AG08395 (cell line): ENCODE measurements at regions not wholly inside any gene's neighbourhood (a gene's known extent, or its start where the extent isn't known, plus 50 kb on each side); places are given as distances from the start of the nearest gene placed in this dataset.

Source experiments
- DNase-seq: peaks from one replicate; pipeline ENCODE4 v3.0.0; 2012; ENCODE audit warnings: mixed read lengths, low spot score

DNA sequence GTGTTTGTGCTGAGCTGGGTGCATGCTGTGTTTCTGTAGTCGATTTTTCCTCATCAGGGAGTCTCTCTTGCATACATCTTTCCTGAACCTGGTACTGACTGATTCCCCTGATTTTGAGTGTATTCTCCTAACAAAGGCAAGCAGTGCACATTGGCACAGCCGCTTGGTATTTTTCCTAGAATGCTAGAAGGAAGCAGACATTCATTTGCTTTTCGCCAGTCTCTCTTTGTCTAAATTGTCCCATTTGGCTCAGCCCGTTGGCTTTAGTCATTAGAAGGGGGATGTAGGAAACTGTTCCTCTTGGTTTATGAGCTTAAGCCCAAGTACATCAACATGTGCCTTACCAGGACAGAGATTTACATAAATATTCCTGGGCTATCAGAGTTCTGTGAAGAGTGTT, 266.1 kb upstream of the TMTC4 start:
- DNase-seq, result no peak

- no peak for DNase-seq
These were observed 259.2 kb upstream of the TMTC4 start for GRCh38 chr13:100933841-100934240.

DNA sequence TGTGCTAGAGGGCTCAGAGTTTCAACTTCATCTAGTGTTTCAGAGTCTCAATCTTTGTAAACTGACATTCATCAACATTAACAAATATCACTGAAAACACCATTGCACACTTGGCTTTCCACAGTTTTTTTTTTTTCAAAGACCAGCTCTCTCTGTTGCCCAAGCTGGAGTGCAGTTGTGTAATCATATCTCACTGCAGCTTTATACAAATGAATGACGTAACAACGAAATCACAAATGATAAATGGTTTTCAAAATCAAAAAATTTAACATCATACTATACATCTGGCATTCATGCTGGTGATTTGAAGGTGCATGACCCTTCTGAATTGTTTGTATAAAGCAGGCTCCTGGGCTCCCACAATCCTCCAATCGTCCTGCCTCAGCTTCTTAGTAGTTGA, 248.0 kb upstream of the TMTC4 start:
- DNase-seq, result no peak

DNA sequence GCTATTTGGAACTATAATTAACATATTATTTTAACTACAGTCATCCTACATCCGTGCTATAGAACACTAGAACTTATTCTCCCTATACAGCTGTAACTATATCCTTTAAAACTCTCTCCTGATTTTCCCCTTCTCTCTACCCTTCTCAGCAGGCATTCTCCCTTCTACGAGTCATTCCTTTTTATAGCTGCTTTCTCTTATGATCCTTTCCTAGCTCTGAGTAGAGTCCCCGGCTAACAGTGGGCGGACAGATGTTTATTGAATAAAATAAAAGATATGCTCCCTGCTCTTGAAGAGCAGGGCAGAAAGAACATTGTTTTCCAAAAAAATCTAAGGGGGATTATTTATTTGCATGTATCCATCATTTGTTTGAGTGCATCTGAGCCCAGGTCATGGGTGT, 246.5 kb upstream of the TMTC4 start:
- DNase-seq, result no peak

DNA sequence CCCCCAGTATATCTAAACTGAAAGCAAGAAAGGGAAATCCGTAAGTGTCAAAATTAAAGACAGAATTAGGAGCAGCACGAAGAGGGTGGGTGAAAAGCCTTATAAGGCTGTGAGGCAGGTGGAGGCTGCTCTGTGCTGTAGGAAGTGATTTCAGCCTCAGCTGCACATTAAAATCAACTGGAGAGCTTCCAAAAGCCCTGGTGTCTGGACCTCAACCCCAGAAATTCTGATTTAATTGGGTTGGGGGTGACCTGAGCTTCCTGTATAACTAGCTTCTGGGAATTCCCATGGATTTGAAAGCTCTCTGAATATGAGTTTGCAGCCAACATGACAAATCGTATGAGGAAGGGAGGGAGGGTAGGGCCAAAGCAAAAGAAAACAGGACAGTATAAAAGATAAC, 242.4 kb upstream of the TMTC4 start:
- DNase-seq, result no peak

GRCh38 chr13:100913143-100913542, 238.5 kb upstream of the TMTC4 start:
- DNase-seq, result no peak

GRCh38 chr13:100904293-100904976, 229.8 kb upstream of the TMTC4 start:
- no peak for DNase-seq

GRCh38 chr13:100899720-100900316, 225.2 kb upstream of the TMTC4 start:
- no peak for DNase-seq

DNA sequence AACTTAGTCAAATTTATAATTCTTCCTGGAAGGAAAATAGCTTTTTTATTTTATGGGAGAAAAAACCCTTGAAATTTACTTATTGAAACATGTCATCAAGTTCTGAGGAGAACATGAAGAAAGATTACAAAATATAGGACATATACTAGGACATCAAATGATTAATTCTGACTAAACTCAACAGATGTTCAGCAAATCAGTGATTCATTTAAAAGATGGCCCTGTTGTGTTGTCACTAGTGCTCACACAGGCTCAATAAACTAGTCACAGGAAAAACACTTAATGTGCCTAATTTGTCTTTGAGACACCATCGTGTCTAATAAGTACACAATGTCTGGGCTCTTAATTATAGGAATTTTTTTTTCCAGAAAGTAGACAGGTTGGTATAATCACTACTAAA, 223.8 kb upstream of the TMTC4 start:
- no peak for DNase-seq

- no peak for DNase-seq
These were observed 221.1 kb upstream of the TMTC4 start for GRCh38 chr13:100895651-100896050.

GRCh38 chr13:100892981-100893380, 218.4 kb upstream of the TMTC4 start:
- DNase-seq, result no peak

GRCh38 chr13:100890645-100891044, 216.1 kb upstream of the TMTC4 start:
- no peak for DNase-seq

GRCh38 chr13:100887729-100888151, 213.1 kb upstream of the TMTC4 start:
- peak; percentile 85 for DNase-seq

GRCh38 chr13:100883453-100883852, 208.9 kb upstream of the TMTC4 start:
- DNase-seq, result no peak

GRCh38 chr13:100881291-100881864, 206.8 kb upstream of the TMTC4 start:
- peak; percentile 58 for DNase-seq

DNA sequence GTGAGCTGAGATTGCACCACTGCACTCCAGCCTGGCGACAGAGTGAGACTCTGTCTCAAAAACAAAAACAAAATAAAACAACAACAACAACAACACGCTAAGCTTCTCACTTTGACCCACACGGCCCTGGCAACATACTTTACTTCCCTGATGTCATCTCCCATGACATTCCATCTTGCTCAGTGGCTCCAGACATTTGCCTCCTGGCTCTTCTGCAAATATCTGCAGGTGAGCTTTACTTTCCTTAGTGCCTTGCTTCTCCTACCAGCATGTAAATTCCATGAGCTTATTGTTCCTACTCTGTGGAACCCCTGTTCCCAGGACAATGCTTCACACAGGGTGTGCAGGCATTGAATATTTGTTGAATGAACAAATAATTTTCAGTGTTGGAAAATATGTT, 205.6 kb upstream of the TMTC4 start:
- no peak for DNase-seq

- no peak for DNase-seq
These were observed 204.7 kb upstream of the TMTC4 start for GRCh38 chr13:100879255-100879654.

DNA sequence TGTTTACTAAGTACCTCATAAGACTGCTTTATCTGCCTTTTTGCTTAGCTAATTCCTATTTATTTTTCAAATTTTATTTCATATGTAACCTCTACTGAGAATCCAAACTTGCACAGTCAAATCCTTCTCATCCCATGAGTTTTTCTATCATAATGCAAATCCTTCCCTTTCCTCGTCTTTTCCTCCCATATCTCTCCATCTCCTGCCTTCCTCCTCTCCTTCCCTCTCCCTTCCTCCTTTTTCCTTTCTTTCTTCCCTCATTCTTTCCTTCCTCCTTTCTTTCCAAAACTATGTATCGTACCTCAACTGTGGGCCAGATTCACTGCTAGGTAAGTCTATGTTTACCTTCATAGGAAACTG, 201.4 kb upstream of the TMTC4 start:
- no peak for DNase-seq

- DNase-seq, result peak; percentile 79
These were observed 200.9 kb upstream of the TMTC4 start for GRCh38 chr13:100875392-100876043.

GRCh38 chr13:100872761-100873160, 198.2 kb upstream of the TMTC4 start:
- DNase-seq, result no peak

- DNase-seq, result no peak
These were observed 196.3 kb upstream of the TMTC4 start for GRCh38 chr13:100870898-100871297.

- DNase-seq, result no peak
These were observed 186.3 kb upstream of the TMTC4 start for GRCh38 chr13:100860866-100861265.

- no peak for DNase-seq
These were observed 185.3 kb upstream of the TMTC4 start for GRCh38 chr13:100859861-100860260.
